ENCODE measurements at regions not wholly inside any gene's neighbourhood (a gene's known extent, or its start where the extent isn't known, plus 50 kb on each side); places are given as distances from the start of the nearest gene placed in this dataset.
"Not testable (repeated sequence)": the region's sequence is repeated elsewhere in the genome, so short reads cannot be mapped to it uniquely, and the experiment has no call there.

DNA sequence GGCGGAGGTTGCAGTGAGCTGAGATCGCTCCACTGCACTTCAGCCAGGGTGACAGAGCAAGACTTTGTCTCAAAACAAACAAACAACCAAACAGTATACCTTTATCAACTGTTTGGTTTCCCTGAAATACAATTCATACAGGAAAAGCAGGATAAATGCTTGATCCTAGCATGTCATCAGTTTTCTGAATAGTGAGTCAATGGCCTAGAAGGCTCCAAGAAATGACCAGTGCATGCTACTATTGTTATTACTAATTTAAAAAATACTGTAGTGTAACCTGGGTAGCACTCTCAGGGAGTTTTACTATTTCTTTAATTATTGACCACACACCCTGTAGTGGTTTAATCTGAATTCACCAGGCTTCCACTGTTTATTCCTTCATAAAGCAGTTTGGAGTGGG is 101.0 kb upstream of the PTPN3 start:
- DNase-seq: no peak

GRCh38 chr9:109599711-109600110 is 101.6 kb upstream of the PTPN3 start:
- no peak for DNase-seq

- DNase-seq: peak; percentile 93
Observed at GRCh38 chr9:109600142-109600541, 102.0 kb upstream of the PTPN3 start.

GRCh38 chr9:109601181-109601580 is 103.1 kb upstream of the PTPN3 start:
- DNase-seq: no peak

DNA sequence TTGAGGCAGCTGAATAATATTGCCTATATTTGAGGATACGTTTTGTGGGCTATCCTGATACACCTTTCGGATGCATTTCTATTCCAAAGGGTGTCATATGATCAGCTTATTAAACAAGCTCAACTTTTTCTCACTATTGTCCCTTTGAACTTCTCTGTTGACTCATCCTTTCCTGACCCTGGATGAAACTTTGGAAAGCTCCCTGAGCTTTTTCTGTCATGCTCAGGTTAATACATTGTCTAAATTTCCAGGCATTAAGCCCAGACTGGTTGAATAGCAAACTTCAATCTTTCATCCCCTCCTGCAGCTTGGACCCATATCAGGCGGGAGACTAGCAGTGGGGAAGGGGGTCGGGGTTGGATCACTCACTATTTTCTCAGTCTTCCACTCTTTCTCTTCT is 104.9 kb upstream of the PTPN3 start:
- no peak for DNase-seq

DNA sequence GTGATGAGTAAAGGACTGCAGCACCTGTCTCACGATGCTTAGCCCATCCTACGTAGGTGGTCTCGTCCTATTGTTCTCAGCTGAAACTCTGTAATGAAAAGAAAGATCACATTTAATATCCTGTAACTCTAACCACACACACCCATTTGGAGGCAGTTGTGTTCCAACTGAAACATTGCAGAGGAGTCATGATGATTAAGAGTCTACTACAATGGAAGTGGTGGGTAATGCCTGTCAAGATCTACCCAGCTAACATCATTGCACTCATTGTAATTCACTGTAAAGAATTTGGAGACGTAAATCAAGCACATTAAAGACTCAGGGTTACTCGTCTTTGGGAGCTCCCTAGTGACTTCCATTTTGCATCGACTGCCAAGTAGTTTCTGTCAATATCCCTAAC is 106.0 kb upstream of the PTPN3 start:
- no peak for DNase-seq

DNA sequence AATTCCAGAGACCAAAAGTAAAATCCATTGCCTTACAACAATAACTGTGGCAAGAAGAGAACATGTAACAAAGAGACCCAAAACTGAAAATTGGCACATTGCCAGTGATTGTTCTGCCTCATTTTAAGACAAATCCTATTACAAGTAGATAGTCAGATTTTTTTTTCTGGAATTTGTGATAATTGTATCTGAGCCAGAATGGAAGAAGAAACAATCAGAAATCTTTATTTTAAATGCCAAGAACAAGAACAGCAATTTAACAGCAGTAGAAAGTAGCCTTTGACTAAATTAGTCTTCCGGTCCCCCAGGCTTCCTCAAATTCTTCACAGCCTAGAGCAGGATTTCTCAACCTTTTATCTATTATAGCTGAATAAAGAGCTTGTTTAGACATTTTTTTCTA is 106.7 kb upstream of the PTPN3 start:
- DNase-seq: no peak

DNA sequence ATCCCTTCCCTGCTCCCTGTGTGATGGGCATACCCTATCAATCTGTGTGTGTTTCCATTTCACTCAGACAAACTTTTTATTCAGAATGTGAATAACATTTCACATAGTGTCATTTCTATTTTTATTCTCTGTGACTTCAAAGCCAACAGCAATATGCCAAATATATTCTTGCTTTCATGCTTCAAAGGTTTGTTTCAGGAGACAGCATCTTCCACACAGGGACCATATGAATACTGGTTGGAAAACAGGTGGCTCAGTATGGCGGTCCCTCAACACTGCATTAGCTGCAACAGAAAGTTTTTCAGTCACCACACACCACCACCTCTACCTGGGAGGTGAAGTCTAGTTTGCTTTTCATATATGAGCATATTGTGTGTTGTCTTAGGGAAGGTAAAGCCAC is 111.0 kb upstream of the PTPN3 start:
- no peak for DNase-seq

- no peak for DNase-seq
Observed at GRCh38 chr9:109616571-109617120, 118.5 kb upstream of the PTPN3 start.

DNA sequence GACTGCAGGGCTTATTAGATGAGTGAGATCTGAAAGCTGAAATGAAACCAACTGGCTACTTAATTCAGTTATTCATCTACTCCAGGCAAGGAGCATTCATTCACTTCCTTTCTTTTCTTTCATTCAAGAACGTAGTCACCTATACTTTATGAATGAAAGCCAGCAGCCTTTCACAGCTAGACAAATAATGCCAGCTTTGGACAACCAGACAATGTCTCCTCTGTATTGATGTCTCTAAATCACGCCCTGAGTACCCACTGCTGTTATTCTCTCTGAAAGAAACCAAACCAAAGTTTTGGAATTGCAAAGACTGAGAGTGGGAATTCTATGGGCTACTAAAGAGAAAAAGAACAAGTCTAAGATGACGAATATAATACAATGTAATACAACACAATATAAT is 121.2 kb upstream of the PTPN3 start:
- DNase-seq: no peak

DNA sequence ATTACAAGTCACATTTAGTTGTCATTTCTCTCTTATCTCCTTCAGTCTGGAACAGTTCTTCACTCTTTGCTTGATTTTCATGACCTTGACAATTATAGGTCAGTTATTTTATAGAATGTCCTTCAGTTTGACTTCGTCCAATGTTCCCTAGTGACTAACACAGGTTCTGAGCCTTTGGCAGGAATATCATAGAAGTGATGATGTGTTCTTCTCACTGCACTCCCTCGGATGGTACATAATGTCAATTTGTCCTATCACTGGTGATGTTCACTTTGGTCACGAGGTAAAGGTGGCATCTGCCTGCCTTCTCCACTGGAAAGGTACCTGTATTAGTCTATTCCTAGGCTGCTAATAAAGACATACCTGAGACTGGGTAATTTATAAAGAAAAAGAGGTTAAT is 126.0 kb upstream of the PTPN3 start:
- no peak for DNase-seq

- DNase-seq: no peak
Observed at GRCh38 chr9:109624896-109625295, 126.8 kb upstream of the PTPN3 start.

- no peak for DNase-seq
Observed at GRCh38 chr9:109627042-109627441, 128.9 kb upstream of the PTPN3 start.

GRCh38 chr9:109629615-109630014 is 131.5 kb upstream of the PTPN3 start:
- DNase-seq: no peak

DNA sequence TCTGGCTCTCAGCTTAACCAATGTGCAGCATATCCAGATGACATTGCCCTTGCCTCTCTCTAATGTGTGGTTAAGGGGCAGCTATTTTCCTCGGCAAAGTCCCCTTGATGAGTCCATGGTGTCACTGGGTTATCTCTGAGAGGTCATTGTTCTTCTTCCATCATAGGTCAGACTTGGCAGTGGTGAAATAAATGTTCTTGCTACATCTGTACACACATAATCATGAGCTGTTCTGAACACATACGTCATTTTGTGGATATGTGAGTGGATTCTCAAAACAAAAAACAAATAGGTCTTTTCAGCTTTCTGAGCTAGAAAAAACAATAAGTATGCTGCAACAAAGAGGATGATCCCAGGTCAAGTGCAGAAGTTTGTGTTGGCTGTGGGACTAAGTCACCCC is 134.7 kb upstream of the PTPN3 start:
- no peak for DNase-seq

- DNase-seq: no peak
Observed at GRCh38 chr9:109639674-109640579, 140.1 kb upstream of the PALM2AKAP2 start.

DNA sequence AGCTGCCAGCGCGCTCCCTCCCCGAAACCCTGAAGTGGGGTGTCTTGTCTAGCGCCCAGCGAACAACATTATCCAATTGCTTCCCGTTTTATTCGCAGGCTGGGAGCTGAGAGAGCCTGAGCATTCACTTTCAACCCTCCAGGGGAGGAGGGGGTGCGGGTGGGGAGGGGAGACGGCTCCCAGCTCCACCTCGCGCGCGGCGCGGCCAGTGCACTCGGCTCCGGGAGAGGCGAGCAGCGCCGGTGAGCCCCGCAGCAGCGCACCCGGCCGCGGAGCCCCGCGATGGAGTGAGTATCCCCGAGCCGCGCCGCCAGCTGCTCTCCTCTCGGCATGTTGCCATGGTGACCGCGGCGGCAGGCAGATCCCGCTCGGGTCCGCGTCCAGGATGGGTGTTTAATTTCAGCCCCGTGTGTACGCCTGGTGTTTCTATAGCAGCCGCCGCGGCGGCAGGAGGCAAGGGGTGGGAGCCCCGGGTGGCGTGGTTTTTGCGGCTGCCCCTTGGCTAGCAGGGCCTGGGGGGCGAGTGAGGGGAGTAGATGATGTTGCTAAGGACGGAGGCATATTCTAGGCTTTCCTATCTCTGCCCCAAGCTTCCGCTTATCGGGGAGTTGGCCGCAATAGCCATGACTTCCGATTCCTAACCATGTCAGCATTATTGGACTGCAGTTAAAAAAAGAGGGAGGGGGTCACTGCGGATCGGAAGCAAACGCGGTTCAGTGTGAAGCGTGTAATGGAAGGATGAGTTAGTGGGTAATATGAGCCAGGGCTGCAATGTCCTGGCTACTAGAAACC is 139.2 kb upstream of the PALM2AKAP2 start:
- DNase-seq: no peak

DNA sequence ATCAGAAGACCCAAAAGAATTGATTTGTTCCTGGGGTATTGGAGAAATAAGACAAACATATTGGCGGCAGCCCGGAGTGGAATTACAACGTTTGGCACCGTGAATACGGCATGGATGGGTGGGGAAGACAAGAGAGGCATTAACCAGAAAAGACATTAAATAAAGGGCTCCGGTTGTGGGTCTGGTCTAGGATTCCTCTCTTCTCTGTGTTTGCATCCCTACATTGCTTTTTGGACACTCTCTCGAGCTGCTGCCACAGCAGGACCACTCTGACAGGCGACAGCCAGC is 138.7 kb upstream of the PALM2AKAP2 start:
- DNase-seq: no peak

DNA sequence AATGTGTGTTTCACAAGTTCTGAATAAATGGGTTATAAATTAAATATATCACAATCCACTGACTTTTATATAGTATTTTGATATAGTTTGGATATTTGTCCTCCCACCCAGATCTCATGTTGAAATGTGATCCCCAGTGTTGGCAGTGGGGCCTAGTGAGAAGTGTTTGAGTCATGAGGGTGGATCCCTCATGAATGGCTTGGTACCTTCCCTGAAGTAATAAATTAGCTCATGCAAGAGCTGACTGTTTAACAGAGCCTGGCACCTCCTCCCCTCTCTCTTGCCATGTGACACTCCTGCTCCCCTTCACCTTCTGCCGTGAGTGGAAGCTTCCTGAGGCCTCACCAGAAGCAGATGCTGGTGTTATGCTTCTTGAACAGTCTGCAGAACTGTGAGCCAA is 127.9 kb upstream of the PALM2AKAP2 start:
- DNase-seq: peak; percentile 40

- DNase-seq: peak; percentile 11
Observed at GRCh38 chr9:109652971-109653370, 127.0 kb upstream of the PALM2AKAP2 start.

- DNase-seq: no peak
Observed at GRCh38 chr9:109653470-109653869, 126.5 kb upstream of the PALM2AKAP2 start.

DNA sequence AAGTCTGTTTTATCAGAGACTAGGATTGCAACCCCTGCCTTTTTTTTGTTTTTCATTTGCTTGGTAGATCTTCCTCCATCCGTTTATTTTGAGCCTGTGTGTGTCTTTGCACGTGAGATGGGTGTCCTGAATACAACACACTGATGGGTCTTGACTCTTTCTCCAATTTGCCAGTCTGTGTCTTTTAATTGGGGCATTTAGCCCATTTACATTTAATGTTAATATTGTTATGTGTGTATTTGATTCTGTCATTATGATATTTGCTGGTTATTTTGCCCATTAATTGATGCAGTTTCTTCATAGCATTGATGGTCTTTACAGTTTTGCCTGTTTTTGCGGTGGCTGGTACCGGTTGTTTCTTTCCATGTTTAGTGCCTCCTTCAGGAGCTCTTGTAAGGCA is 116.0 kb upstream of the PALM2AKAP2 start:
- DNase-seq: not testable (repeated sequence)

- not testable (repeated sequence) for DNase-seq
Observed at GRCh38 chr9:109665736-109666135, 114.3 kb upstream of the PALM2AKAP2 start.

GRCh38 chr9:109681301-109681700 is 98.7 kb upstream of the PALM2AKAP2 start:
- DNase-seq: no peak

Data from NCI-H226 (cell line).